Muscle layer of duodenum (tissue), 2 donors: ENCODE measurements at regions not wholly inside any gene's neighbourhood (a gene's known extent, or its start where the extent isn't known, plus 50 kb on each side); places are given as distances from the start of the nearest gene placed in this dataset.

Source experiments
- H3K27ac ChIP-seq: one replicate; pipeline ENCODE4 v1.7.0; 2013; ENCODE audit warnings: mild to moderate bottlenecking, low read length
- H3K27me3 ChIP-seq: one replicate; pipeline ENCODE4 v1.7.0; 2013; ENCODE audit warnings: low read depth, mild to moderate bottlenecking, control low read depth, low read length
- H3K36me3 ChIP-seq, 2 donors: one replicate each; pipeline ENCODE4 v1.7.0; 2013; ENCODE audit warnings: low read length in 2 of 2, control low read depth in 1 of 2, mild to moderate bottlenecking in 1 of 2; ENCODE audit not compliant: insufficient read depth in 2 of 2, control insufficient read depth in 1 of 2
- H3K4me1 ChIP-seq, 2 donors: one replicate each; pipeline ENCODE4 v1.7.0; 2013; ENCODE audit warnings: low read length in 2 of 2, mild to moderate bottlenecking in 2 of 2, control low read depth in 1 of 2, moderate library complexity in 1 of 2; ENCODE audit not compliant: insufficient read depth in 2 of 2, control insufficient read depth in 1 of 2
- H3K4me3 ChIP-seq, 2 donors: one replicate each; pipeline ENCODE4 v1.7.0; 2013; ENCODE audit warnings: low read length in 2 of 2, low read depth in 1 of 2, mild to moderate bottlenecking in 1 of 2
- H3K9me3 ChIP-seq, 2 donors: one replicate each; pipeline ENCODE4 v1.7.0; 2013; ENCODE audit warnings: low read length in 2 of 2, control low read depth in 1 of 2, mild to moderate bottlenecking in 1 of 2; ENCODE audit not compliant: control insufficient read depth in 1 of 2
- donor health status: healthy.

DNA sequence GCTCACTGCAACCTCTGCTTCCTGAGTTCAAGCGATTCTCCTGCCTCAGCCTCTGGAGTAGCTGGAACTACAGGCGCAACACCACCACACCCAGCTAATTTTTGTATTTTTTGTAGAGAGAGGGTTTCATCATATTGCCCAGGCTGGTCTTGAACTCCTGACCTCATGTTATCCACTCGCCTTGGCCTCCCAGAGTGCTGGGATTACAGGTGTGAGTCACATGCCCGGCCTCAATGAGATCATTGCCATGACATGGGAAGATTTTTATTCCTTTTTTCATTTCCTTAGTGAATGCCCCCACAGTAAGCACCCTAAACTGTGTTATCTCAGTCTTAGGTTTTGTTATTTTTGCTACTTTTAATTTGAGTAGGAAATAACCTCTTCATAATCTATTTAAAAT lies 977.9 kb downstream of the BRINP3 start:
- H3K36me3 ChIP-seq, result no peaks in the 10 kb centered on the region
- H3K27ac ChIP-seq, result no peak overlapping the region
- no peak overlapping the region for H3K4me3 ChIP-seq

DNA sequence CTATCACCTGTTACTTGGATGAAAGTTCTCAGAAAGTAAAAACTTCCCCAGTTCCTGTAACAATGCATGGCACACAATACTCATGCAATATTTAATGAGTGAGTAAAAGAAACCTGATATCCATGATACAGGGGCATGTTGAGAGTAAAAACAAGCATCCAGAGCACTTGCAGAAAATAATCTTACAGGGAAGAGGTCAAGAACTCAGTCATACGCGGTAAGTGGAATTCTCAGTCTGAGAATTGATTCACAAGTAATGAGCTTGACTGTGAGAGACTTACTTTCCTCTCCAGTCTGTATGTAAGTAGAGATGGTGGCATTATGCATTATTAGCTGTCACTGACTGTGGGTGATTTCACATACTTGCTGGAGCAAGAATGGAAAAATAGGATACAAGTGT lies 976.9 kb downstream of the BRINP3 start:
- no peaks in the 10 kb centered on the region for H3K27me3 ChIP-seq
- H3K36me3 ChIP-seq, result no peaks in the 10 kb centered on the region
- H3K4me1 ChIP-seq, result no peaks in the 10 kb centered on the region
- H3K27ac ChIP-seq, result no peak overlapping the region
- no peak overlapping the region for H3K4me3 ChIP-seq
- no peaks in the 10 kb centered on the region for H3K9me3 ChIP-seq

More for the DNA sequence above, 977.9 kb downstream of the BRINP3 start:
- H3K27me3 ChIP-seq, result no peaks in the 10 kb centered on the region
- H3K9me3 ChIP-seq, result no peaks in the 10 kb centered on the region
- no peaks in the 10 kb centered on the region for H3K4me1 ChIP-seq

DNA sequence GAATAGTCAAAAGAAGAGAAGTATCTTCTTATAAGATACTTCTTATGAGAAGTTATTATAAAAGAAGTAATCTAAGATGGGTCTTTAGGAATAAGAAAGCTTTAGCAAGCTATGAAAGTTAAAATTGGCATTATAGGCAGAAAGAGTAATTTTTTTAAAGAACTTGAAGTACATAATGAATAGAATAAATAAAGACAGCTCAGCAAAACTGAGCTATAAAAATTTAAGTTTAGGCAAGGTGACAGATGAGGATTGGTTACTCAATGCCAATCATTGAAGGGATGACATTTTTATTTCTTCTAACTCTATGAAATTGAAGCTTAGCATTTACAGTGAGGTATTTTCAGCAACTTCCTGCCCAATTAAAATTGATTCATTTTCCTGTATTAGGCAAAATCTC lies 966.8 kb downstream of the BRINP3 start:
- no peaks in the 10 kb centered on the region for H3K4me1 ChIP-seq
- no peak overlapping the region for H3K27ac ChIP-seq
- no peaks in the 10 kb centered on the region for H3K27me3 ChIP-seq
- no peaks in the 10 kb centered on the region for H3K36me3 ChIP-seq
- no peak overlapping the region for H3K4me3 ChIP-seq
- peaks cover 0 to 9% of the 10 kb centered on the region in 2 donors for H3K9me3 ChIP-seq

DNA sequence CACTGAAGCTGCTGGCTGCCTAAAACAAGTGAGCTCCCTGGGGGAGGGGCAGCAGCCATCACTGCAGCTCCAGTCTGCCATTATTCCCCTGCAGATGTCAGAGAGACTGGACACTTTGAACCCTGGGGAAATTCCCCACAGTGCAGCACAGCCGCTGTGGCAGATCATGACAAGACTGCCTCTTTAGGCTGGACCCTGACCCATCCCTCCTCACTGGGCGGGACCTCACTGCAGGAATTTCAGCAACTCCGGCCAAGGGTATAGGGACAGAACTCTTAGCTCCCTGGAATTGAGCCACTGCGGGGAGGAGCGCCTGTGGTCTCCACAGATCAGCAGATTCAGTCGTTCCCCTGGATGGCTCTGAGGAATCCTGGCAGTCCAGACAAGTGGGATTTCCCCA lies 964.6 kb downstream of the BRINP3 start:
- Histone ChIP-seq H3K27ac (no peak overlapping the region), H3K4me3 (no peak overlapping the region), H3K4me1 (no peaks in the 10 kb centered on the region), H3K9me3 (peaks cover 0 to 11% of the 10 kb centered on the region in 2 donors), H3K36me3 (no peaks in the 10 kb centered on the region), H3K27me3 (no peaks in the 10 kb centered on the region)

DNA sequence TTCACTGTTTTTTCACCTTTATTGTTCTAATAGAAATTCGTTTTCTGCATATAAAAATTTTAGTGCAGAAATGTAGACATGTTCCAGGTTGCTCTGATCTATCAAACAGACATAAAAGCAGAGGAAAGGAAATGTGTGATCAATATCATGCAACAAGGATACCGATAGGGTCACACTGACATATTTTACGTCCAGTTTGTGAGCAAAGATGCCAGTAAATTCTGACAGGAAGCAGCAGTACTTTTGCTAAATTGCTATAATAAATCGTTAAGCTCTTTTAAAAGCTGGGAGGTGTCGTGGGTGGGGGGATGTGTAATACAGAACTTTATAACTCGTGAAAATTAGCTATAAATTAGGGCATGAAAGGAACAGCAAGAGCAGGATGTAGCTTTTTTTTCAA lies 955.2 kb downstream of the BRINP3 start:
- Histone ChIP-seq H3K4me3 (no peak overlapping the region), H3K9me3 (peaks cover 0 to 2% of the 10 kb centered on the region in 2 donors), H3K27ac (no peak overlapping the region), H3K36me3 (no peaks in the 10 kb centered on the region), H3K4me1 (no peaks in the 10 kb centered on the region), H3K27me3 (no peaks in the 10 kb centered on the region)

DNA sequence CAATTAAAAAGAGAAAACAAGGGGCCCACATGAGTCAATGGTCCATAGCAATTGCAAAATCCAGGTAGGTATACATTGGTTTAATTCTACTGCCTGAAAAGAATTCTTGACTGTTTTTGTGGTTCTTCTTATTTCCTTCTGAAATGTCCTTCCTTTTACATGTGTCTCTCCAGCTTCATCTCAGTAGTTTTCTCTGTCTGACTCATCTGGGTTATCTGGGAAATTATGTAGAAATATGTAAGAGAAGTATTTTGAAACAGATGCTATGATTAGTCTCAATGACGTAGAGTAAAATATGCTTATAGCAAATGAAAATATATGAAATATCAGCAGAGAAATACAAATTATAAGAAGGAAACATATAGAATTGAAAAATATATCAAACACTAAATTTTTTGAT lies 953.2 kb downstream of the BRINP3 start:
- Histone ChIP-seq H3K36me3 (no peaks in the 10 kb centered on the region), H3K4me1 (no peaks in the 10 kb centered on the region), H3K27ac (no peak overlapping the region), H3K4me3 (no peak overlapping the region), H3K9me3 (no peaks in the 10 kb centered on the region), H3K27me3 (no peaks in the 10 kb centered on the region)

DNA sequence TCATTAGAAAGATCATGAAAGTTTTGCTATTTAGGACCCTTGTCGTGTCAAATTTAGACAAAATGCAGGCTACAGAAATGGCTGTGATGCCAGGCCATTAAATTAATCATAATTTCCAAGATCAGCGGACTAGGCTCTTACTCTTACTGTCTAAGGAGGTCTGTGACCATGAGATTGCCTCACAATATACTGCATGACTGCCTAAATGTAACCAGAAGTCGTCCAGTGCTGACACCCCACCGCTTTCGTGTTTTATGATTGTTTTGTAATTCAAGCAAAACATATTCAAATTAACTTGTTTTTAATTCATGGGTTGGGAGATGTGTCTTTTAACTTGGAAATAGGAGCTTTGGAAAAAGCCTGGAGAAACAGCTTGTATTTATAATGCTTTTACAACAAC lies 947.5 kb downstream of the BRINP3 start:
- Histone ChIP-seq H3K27ac (no peak overlapping the region), H3K4me3 (no peak overlapping the region), H3K4me1 (no peaks in the 10 kb centered on the region), H3K36me3 (no peaks in the 10 kb centered on the region), H3K9me3 (no peaks in the 10 kb centered on the region), H3K27me3 (no peaks in the 10 kb centered on the region)

DNA sequence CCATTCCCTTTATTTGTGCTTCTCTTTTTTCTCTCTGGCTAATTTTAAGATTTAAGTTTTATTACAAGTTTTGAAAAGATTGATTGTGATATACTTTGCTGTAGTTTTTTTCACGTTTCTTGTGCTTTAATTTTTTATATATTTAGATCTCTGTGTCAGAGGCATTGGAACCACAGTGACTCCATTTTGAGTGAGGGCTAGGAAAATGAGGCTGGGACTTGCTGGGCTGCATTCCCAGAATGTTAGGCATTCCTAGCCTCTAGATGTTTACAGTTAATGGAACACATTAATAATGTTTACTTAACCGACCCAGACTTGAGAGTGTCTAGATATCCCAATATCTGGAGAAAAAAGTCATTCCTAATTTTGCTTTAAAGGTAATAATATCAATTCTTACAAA lies 939.4 kb downstream of the BRINP3 start:
- H3K27ac ChIP-seq, result no peak overlapping the region
- no peaks in the 10 kb centered on the region for H3K4me1 ChIP-seq
- no peaks in the 10 kb centered on the region for H3K27me3 ChIP-seq
- no peak overlapping the region for H3K4me3 ChIP-seq
- no peaks in the 10 kb centered on the region for H3K9me3 ChIP-seq
- H3K36me3 ChIP-seq, result no peaks in the 10 kb centered on the region

DNA sequence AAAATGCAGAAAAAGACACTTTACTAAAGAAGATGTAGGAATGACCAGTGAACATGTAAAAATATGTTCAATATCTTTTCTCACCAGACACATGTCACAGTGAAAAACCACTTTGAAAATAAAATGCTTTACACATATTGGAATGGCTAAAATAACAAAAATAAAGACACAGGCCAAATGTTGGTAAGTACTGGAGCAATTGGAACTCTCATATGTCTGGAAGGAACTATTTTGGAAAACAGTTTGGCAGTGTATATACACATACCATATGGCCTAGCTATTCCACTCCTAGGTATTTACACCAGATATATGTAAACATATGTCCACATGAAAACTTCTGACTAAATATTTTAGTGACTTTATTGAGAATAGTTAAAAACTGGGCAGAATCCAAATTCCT lies 927.2 kb downstream of the BRINP3 start:
- no peaks in the 10 kb centered on the region for H3K36me3 ChIP-seq
- no peaks in the 10 kb centered on the region for H3K9me3 ChIP-seq
- H3K4me1 ChIP-seq, result no peaks in the 10 kb centered on the region
- H3K4me3 ChIP-seq, result no peak overlapping the region
- no peaks in the 10 kb centered on the region for H3K27me3 ChIP-seq
- no peak overlapping the region for H3K27ac ChIP-seq

DNA sequence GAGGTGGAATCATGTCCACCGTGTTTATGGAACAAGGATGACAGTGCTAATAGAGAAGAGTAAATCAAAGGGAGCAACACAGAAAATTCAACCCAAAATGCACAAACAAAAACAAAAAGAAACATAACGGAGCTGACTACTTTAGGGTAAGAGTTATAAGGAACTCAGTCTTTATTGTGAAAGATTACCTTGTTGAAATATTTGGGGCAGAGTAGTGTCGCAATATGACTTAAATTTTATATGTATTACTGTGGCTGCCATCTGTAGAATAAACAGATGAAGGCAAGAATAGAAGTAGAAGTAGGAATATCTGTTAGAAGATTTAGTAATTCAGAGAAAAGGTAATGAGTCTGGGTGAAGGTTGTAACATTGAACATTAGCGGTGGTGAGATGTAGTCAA lies 913.9 kb downstream of the BRINP3 start:
- H3K36me3 ChIP-seq, result no peaks in the 10 kb centered on the region
- H3K4me3 ChIP-seq, result no peak overlapping the region
- no peaks in the 10 kb centered on the region for H3K9me3 ChIP-seq
- H3K4me1 ChIP-seq, result no peaks in the 10 kb centered on the region
- H3K27me3 ChIP-seq, result no peaks in the 10 kb centered on the region
- H3K27ac ChIP-seq, result no peak overlapping the region

DNA sequence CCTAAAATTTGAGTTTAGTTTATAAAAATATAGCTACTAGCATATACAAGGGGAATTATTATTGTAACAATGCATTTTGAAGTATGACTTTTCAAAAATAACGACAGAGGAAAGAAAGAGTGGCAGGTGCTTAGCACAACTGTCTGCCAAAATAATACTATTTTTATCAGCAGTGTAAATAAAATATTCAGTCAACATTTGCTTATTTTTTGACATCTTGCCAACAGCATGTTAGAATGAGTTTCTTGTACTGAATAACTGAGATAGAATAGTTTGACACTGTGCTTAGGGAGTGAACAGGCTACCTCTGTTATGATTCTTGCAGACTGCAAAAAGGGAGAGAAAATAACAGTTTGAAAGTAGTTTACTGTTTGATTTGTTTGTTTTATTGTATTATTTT lies 909.8 kb downstream of the BRINP3 start:
- no peaks in the 10 kb centered on the region for H3K36me3 ChIP-seq
- no peak overlapping the region for H3K4me3 ChIP-seq
- H3K27ac ChIP-seq, result no peak overlapping the region
- H3K27me3 ChIP-seq, result no peaks in the 10 kb centered on the region
- no peaks in the 10 kb centered on the region for H3K9me3 ChIP-seq
- no peaks in the 10 kb centered on the region for H3K4me1 ChIP-seq

DNA sequence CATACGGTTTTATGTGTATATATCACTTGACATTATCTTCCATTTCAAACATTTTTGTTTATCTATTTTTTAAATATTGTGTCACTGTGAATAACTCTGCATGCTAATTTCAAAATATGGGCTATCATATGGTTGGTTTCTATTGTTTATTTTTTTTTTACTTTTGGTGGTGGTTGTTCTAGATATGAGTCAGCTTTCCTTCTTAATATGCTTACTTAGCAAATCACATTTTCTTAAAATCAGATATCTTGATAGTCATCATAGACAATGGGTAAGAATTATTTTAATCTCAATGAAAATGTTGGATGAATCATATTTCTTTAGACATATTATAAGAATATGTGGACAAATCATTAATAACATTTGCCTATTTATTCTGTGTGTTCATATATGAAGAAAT lies 881.5 kb downstream of the BRINP3 start:
- no peaks in the 10 kb centered on the region for H3K9me3 ChIP-seq
- H3K36me3 ChIP-seq, result no peaks in the 10 kb centered on the region
- H3K27ac ChIP-seq, result no peak overlapping the region
- no peaks in the 10 kb centered on the region for H3K4me1 ChIP-seq
- no peak overlapping the region for H3K4me3 ChIP-seq
- no peaks in the 10 kb centered on the region for H3K27me3 ChIP-seq
